Stomach (tissue), 8 donors: ENCODE measurements at regions not wholly inside any gene's neighbourhood (a gene's known extent, or its start where the extent isn't known, plus 50 kb on each side); places are given as distances from the start of the nearest gene placed in this dataset.

Source experiments
- DNase-seq, 2 donors: peaks; one replicate each; pipeline versions ENCODE4 v3.0.0 to v3.0.0-alpha.2; 2013 to 2019
- H3K27ac ChIP-seq, 5 donors: fragments of 200-600 bp in 4 of 5; sonication (generic) in 4 of 5; one replicate each; pipeline ENCODE4 v1.5.1; 2013 to 2019; ENCODE audit warnings: mild to moderate bottlenecking in 1 of 5, moderate library complexity in 1 of 5
- H3K27me3 ChIP-seq, 3 donors: fragments of 200-600 bp; sonication (generic); one replicate each; pipeline ENCODE4 v1.5.1; 2017 to 2019; ENCODE audit warnings: mixed run types in 1 of 3
- H3K36me3 ChIP-seq, 4 donors: fragments of 200-600 bp; sonication (generic); 1 replicate in 3 of 4; 2 replicates in 1 of 4; pipeline ENCODE4 v1.5.1; 2016 to 2019
- H3K4me1 ChIP-seq, 4 donors: fragments of 200-600 bp; sonication (generic); one replicate each; pipeline ENCODE4 v1.5.1; 2016 to 2019
- H3K4me3 ChIP-seq, 4 donors: fragments of 200-600 bp; sonication (generic) in 3 of 4; one replicate each; pipeline ENCODE4 v1.5.1; 2016 to 2019; ENCODE audit warnings: mild to moderate bottlenecking in 1 of 4
- H3K9me3 ChIP-seq, 4 donors: fragments of 200-600 bp; sonication (generic); one replicate each; pipeline ENCODE4 v1.5.1; 2016 to 2019
- CTCF ChIP-seq, 7 experiments: fragments of 450-650 bp in 4 of 7; fragments of 200-600 bp in 3 of 7; sonication (generic) in 3 of 7; IDR thresholded peaks; one replicate each; pipeline ENCODE4 v1.5.1; 2016 to 2019; ENCODE audit warnings: antibody characterized with exemption in 7 of 7, control low read depth in 2 of 7, mild to moderate bottlenecking in 1 of 7
- EP300 ChIP-seq: sonication (generic); formaldehyde crosslinking; IDR thresholded peaks from one replicate; pipeline ENCODE4 v1.6.1; 2017; ENCODE audit warnings: antibody characterized with exemption
- POLR2A ChIP-seq, 4 donors: fragments of 450-650 bp; IDR thresholded peaks; one replicate each; pipeline ENCODE4 v1.6.1; 2016; ENCODE audit warnings: antibody characterized with exemption in 4 of 4, control low read depth in 2 of 4, mild to moderate bottlenecking in 1 of 4, moderate library complexity in 1 of 4
- POLR2AphosphoS5 ChIP-seq, 3 donors: sonication (generic); formaldehyde crosslinking; IDR thresholded peaks; one replicate each; pipeline ENCODE4 v1.6.1; 2016; ENCODE audit warnings: antibody characterized with exemption in 3 of 3
- WGBS, 5 donors: extraction: QIAGEN DNeasy Blood & Tissue Kit in 3 of 5; methylation state at CpG; one replicate each; pipeline versions ENCODE4 v1.1.5 to v1.1.7; 2013 to 2018; 5-methylcytosine and 5-hydroxymethylcytosine counted together
- intact Hi-C: fragments of 100-400 bp; cut with DNase I; formaldehyde crosslinking; loops from one replicate; pipeline ENCODE4 v1.15.1; 2023; ENCODE audit warnings: low total_unique reads
- donor health status: healthy with polysubstance abuse.
- donor health status: Bipolar disorder and iron deficiency.
- donor health status: healthy.

GRCh38 chr19:31979362-31979761, 366.0 kb upstream of the ZNF507 start:
- TF ChIP-seq CTCF (IDR thresholded peaks at IDR 0.05): no peak
- TF ChIP-seq EP300: no peak
- TF ChIP-seq POLR2A (IDR thresholded peaks at IDR 0.05): no peak
- TF ChIP-seq POLR2AphosphoS5 (IDR thresholded peaks at IDR 0.05): no peak
- Histone ChIP-seq H3K27me3 (no peaks in the 10 kb centered on the region), H3K4me3 (no peak overlapping the region), H3K36me3 (no peaks in the 10 kb centered on the region), H3K9me3 (no peaks in the 10 kb centered on the region), H3K4me1 (no peaks in the 10 kb centered on the region), H3K27ac (no peak overlapping the region)
- no peak for DNase-seq
- intact Hi-C loops: no loop called here
- WGBS, 5 donors: 74 to 80% (median 75%) methylated on average over 5 of the region's 5 CpGs

GRCh38 chr19:31979949-31980670, 365.3 kb upstream of the ZNF507 start:
- intact Hi-C loops: no loop called here
- TF ChIP-seq POLR2A (IDR thresholded peaks at IDR 0.05) (no peak), EP300 (no peak), CTCF (IDR thresholded peaks at IDR 0.05) (no peak), POLR2AphosphoS5 (IDR thresholded peaks at IDR 0.05) (no peak)
- DNase-seq: no peak

GRCh38 chr19:31980796-31981195, 364.6 kb upstream of the ZNF507 start:
- Histone ChIP-seq H3K27ac (no peak overlapping the region), H3K9me3 (peaks cover 0 to 12% (median 9%) of the 10 kb centered on the region in 4 donors), H3K36me3 (no peaks in the 10 kb centered on the region), H3K4me1 (no peaks in the 10 kb centered on the region), H3K27me3 (peaks cover 0 to 5% (median 0%) of the 10 kb centered on the region in 3 donors), H3K4me3 (no peak overlapping the region)
- DNase-seq: no peak
- TF ChIP-seq CTCF (IDR thresholded peaks at IDR 0.05) (no peak), EP300 (no peak), POLR2AphosphoS5 (IDR thresholded peaks at IDR 0.05) (no peak), POLR2A (IDR thresholded peaks at IDR 0.05) (no peak)
- intact Hi-C loops: no loop called here
- WGBS, 5 donors: 78 to 86% (median 81%) methylated on average over 5 of the region's 5 CpGs

More at GRCh38 chr19:31979949-31980670, 365.3 kb upstream of the ZNF507 start:
- Histone ChIP-seq H3K4me3 (no peak overlapping the region), H3K9me3 (peaks cover 0 to 5% (median 2%) of the 10 kb centered on the region in 4 donors), H3K27me3 (peaks cover 0 to 1% (median 0%) of the 10 kb centered on the region in 3 donors), H3K4me1 (no peaks in the 10 kb centered on the region), H3K36me3 (no peaks in the 10 kb centered on the region), H3K27ac (no peak overlapping the region)
- 80 to 92% (median 88%) methylated on average over 23 of the region's 23 CpGs for WGBS, 5 donors

GRCh38 chr19:31981545-31981944, 363.9 kb upstream of the ZNF507 start:
- no peak overlapping the region for H3K4me3 ChIP-seq
- intact Hi-C loops: no loop called here
- DNase-seq: no peak
- WGBS, 5 donors: 80 to 100% (median 92%) methylated on average over 2 of the region's 2 CpGs
- no peak overlapping the region for H3K27ac ChIP-seq
- TF ChIP-seq POLR2A (IDR thresholded peaks at IDR 0.05) (no peak), CTCF (IDR thresholded peaks at IDR 0.05) (no peak), EP300 (no peak), POLR2AphosphoS5 (IDR thresholded peaks at IDR 0.05) (no peak)
- H3K4me1 ChIP-seq: no peaks in the 10 kb centered on the region
- no peaks in the 10 kb centered on the region for H3K36me3 ChIP-seq
- peaks cover 0 to 5% (median 0%) of the 10 kb centered on the region in 3 donors for H3K27me3 ChIP-seq
- peaks cover 0 to 19% (median 12%) of the 10 kb centered on the region in 4 donors for H3K9me3 ChIP-seq
